ENCODE measurements at regions not wholly inside any gene's neighbourhood (a gene's known extent, or its start where the extent isn't known, plus 50 kb on each side); places are given as distances from the start of the nearest gene placed in this dataset.

DNA sequence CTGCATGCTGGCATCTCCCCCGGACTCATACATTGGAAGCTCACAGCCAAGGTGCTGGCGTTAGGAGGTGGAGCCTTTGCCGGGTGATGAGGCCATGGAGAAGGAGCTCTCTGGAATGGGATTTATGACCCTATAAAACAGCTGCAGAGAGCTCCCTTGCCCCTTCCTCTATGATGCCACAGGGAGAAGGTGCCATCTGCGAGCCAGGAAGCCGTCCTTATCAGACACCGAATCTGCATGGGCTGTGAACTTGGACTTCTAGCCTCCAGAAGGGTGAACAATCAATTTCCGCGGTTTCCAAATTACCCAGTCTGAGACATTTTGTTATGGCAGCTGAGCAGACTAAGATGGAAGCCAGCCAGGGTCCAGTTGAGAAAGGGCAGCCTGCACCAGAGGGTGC is 381.2 kb upstream of the IRX1 start:
- no peak for TF ChIP-seq POLR2AphosphoS5 (IDR thresholded peaks at IDR 0.05)
- no peak for TF ChIP-seq POLR2A (IDR thresholded peaks at IDR 0.05)
- TF ChIP-seq, protein P1, sequence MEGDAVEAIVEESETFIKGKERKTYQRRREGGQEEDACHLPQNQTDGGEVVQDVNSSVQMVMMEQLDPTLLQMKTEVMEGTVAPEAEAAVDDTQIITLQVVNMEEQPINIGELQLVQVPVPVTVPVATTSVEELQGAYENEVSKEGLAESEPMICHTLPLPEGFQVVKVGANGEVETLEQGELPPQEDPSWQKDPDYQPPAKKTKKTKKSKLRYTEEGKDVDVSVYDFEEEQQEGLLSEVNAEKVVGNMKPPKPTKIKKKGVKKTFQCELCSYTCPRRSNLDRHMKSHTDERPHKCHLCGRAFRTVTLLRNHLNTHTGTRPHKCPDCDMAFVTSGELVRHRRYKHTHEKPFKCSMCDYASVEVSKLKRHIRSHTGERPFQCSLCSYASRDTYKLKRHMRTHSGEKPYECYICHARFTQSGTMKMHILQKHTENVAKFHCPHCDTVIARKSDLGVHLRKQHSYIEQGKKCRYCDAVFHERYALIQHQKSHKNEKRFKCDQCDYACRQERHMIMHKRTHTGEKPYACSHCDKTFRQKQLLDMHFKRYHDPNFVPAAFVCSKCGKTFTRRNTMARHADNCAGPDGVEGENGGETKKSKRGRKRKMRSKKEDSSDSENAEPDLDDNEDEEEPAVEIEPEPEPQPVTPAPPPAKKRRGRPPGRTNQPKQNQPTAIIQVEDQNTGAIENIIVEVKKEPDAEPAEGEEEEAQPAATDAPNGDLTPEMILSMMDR (IDR thresholded peaks at IDR 0.05), result no peak
- no peak for TF ChIP-seq EP300 (IDR thresholded peaks at IDR 0.05)
- Histone ChIP-seq H3K4me1 (no peaks in the 10 kb centered on the region), H3K9me3 (no peaks in the 10 kb centered on the region), H3K27me3 (no peaks in the 10 kb centered on the region), H3K4me3 (no peak overlapping the region), H3K36me3 (no peaks in the 10 kb centered on the region), H3K27ac (no peak overlapping the region)
- intact Hi-C loops (cut with DNase I), result no loop called here
- 57 to 64% methylated on average over 8 of the region's 8 CpGs for WGBS, 2 donors
- no peak for DNase-seq

DNA sequence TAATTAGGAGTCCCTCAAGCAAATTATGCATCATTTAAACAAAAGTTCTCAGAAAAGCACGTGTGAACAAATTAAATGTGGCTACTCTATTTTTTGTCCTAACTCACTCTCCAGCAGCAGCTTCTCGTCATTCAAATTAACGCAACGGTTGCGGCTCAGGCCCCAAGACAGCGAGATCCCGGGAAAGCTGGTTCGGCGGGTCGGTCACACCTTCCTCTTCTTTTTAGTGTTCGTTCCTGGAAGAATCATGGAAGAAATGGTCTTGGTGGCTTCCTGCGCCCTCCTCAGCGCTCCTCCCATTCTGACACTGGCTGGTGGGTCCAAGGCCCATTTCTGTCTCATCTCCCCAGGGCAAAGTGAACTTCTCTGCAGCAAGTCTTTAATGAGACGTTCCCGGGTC is 382.8 kb upstream of the IRX1 start:
- no peaks in the 10 kb centered on the region for H3K4me1 ChIP-seq
- 86% methylated on average over 15 of the region's 15 CpGs for whole genome bisulfite sequencing, 2 donors
- no peak for TF ChIP-seq POLR2A (IDR thresholded peaks at IDR 0.05)
- TF ChIP-seq POLR2AphosphoS5 (IDR thresholded peaks at IDR 0.05), result no peak
- TF ChIP-seq EP300 (IDR thresholded peaks at IDR 0.05), result no peak
- TF ChIP-seq, protein P1 (IDR thresholded peaks at IDR 0.05), result no peak
- H3K36me3 ChIP-seq, result no peaks in the 10 kb centered on the region
- no peaks in the 10 kb centered on the region for H3K9me3 ChIP-seq
- intact Hi-C loops (cut with DNase I), result no loop called here
- no peak overlapping the region for H3K4me3 ChIP-seq
- H3K27ac ChIP-seq, result no peak overlapping the region
- no peak for DNase-seq
- H3K27me3 ChIP-seq, result no peaks in the 10 kb centered on the region

DNA sequence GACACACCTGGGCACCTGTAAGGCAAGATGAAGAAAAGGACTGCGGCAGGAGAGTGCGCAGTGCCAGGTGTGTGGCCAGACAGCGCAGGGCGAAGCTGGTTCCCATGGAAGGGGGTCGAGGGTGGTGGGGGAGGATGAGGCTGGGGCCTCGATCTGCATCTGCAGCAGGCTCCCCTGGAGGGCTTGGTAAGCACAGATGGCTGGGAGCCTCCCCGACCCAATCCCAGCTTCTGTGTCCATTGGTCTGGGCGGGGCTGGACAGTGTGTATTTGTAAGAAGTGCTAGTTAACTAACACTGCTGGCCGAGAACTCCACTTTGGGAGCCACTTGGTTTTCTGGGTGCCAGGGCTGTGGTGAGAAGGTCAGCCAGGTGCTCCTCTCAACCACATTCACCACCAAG is 385.1 kb upstream of the IRX1 start:
- DNase-seq, result no peak

DNA sequence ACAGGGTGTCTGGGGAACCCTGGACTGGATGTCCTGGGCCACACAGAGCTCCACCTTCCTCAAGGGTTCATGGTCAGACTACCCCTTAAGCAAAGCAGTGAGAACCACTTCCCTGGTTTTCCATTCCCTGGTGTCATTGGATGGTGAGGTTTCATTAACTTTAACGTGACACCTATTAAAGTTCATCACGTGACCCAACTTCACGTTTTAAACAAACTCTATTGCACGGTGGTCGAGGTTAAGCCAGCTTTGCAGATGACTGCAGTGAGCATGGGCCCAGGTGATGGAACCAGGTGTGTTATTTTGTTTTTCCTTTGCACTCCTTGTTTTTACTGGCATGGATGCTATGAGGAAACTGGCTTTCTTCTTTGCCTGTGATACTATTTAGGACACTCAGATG is 385.7 kb upstream of the IRX1 start:
- Histone ChIP-seq H3K9me3 (no peaks in the 10 kb centered on the region), H3K4me3 (no peak overlapping the region), H3K36me3 (no peaks in the 10 kb centered on the region), H3K27ac (no peak overlapping the region), H3K27me3 (no peaks in the 10 kb centered on the region), H3K4me1 (no peaks in the 10 kb centered on the region)
- WGBS, 2 donors, result 69% methylated on average over 5 of the region's 5 CpGs
- intact Hi-C loops (cut with DNase I), result no loop called here
- TF ChIP-seq EP300 (IDR thresholded peaks at IDR 0.05) (no peak), POLR2AphosphoS5 (IDR thresholded peaks at IDR 0.05) (no peak), POLR2A (IDR thresholded peaks at IDR 0.05) (no peak)
- TF ChIP-seq, protein P1 (IDR thresholded peaks at IDR 0.05), result no peak
- DNase-seq, result no peak

More for the DNA sequence above, 385.1 kb upstream of the IRX1 start:
- intact Hi-C loops (cut with DNase I), result no loop called here
- no peak overlapping the region for H3K4me3 ChIP-seq
- 63 to 85% methylated on average over 9 of the region's 9 CpGs for WGBS, 2 donors
- no peak overlapping the region for H3K27ac ChIP-seq
- no peaks in the 10 kb centered on the region for H3K9me3 ChIP-seq
- no peaks in the 10 kb centered on the region for H3K4me1 ChIP-seq
- H3K36me3 ChIP-seq, result no peaks in the 10 kb centered on the region
- TF ChIP-seq, protein P1 (IDR thresholded peaks at IDR 0.05), result no peak
- TF ChIP-seq POLR2AphosphoS5 (IDR thresholded peaks at IDR 0.05) (no peak), POLR2A (IDR thresholded peaks at IDR 0.05) (no peak), EP300 (IDR thresholded peaks at IDR 0.05) (no peak)
- H3K27me3 ChIP-seq, result no peaks in the 10 kb centered on the region

GRCh38 chr5:3202570-3202969 is 393.1 kb upstream of the IRX1 start:
- DNase-seq, result no peak
- 85 to 92% methylated on average over 13 of the region's 13 CpGs for WGBS, 2 donors
- intact Hi-C loops (cut with DNase I), result no loop called here
- TF ChIP-seq POLR2AphosphoS5 (IDR thresholded peaks at IDR 0.05), result no peak
- no peak for TF ChIP-seq EP300 (IDR thresholded peaks at IDR 0.05)
- TF ChIP-seq, protein P1 (IDR thresholded peaks at IDR 0.05), result no peak
- TF ChIP-seq POLR2A (IDR thresholded peaks at IDR 0.05), result no peak
- H3K4me1 ChIP-seq, result no peaks in the 10 kb centered on the region
- no peak overlapping the region for H3K4me3 ChIP-seq
- H3K27ac ChIP-seq, result no peak overlapping the region
- peaks cover 0 to 29% (median 0%) of the 10 kb centered on the region in 3 donors for H3K27me3 ChIP-seq
- no peaks in the 10 kb centered on the region for H3K36me3 ChIP-seq
- no peaks in the 10 kb centered on the region for H3K9me3 ChIP-seq

Data from sigmoid colon (tissue), 6 donors.